GM19468 (cell line): ENCODE measurements at regions not wholly inside any gene's neighbourhood (a gene's known extent, or its start where the extent isn't known, plus 50 kb on each side); places are given as distances from the start of the nearest gene placed in this dataset.

Source experiments
- ATAC-seq: cut with Tn5 transposase; IDR thresholded peaks from one replicate; pipeline ENCODE4 v1.9.1; 2021; ENCODE audit warnings: mild to moderate bottlenecking, moderate library complexity, moderate number of reproducible peaks; ENCODE audit not compliant: unreplicated experiment; ENCODE audit errors: extremely low read depth

- ATAC-seq, result peak; percentile 65
These were observed 353.7 kb downstream of the SLCO4C1 start for GRCh38 chr5:101942321-101942882.

- ATAC-seq, result no peak
These were observed 359.0 kb downstream of the SLCO4C1 start for GRCh38 chr5:101937041-101937440.

- no peak for ATAC-seq
These were observed 361.0 kb downstream of the SLCO4C1 start for GRCh38 chr5:101935086-101935485.

GRCh38 chr5:101932599-101932998, 363.5 kb downstream of the SLCO4C1 start:
- no peak for ATAC-seq

- no peak for ATAC-seq
These were observed 366.5 kb downstream of the SLCO4C1 start for GRCh38 chr5:101929628-101930027.

- no peak for ATAC-seq
These were observed 378.9 kb downstream of the SLCO4C1 start for GRCh38 chr5:101917166-101917565.

- ATAC-seq, result no peak
These were observed 380.5 kb downstream of the SLCO4C1 start for GRCh38 chr5:101915554-101915953.

- no peak for ATAC-seq
These were observed 391.3 kb downstream of the SLCO4C1 start for GRCh38 chr5:101904736-101905135.

- no peak for ATAC-seq
These were observed 398.2 kb downstream of the SLCO4C1 start for GRCh38 chr5:101897914-101898313.

- ATAC-seq, result no peak
These were observed 401.1 kb downstream of the SLCO4C1 start for GRCh38 chr5:101894985-101895384.

GRCh38 chr5:101878190-101878589, 417.9 kb downstream of the SLCO4C1 start:
- ATAC-seq, result no peak

GRCh38 chr5:101877451-101877850, 418.6 kb downstream of the SLCO4C1 start:
- no peak for ATAC-seq

GRCh38 chr5:101866473-101866872, 429.6 kb downstream of the SLCO4C1 start:
- no peak for ATAC-seq

GRCh38 chr5:101860563-101860962, 435.5 kb downstream of the SLCO4C1 start:
- ATAC-seq, result no peak

GRCh38 chr5:101860145-101860544, 435.9 kb downstream of the SLCO4C1 start:
- no peak for ATAC-seq

- ATAC-seq, result no peak
These were observed 449.6 kb downstream of the SLCO4C1 start for GRCh38 chr5:101846496-101846895.

- ATAC-seq, result no peak
These were observed 453.0 kb downstream of the SLCO4C1 start for GRCh38 chr5:101843055-101843454.

GRCh38 chr5:101838435-101838834, 457.6 kb downstream of the SLCO4C1 start:
- no peak for ATAC-seq

- ATAC-seq, result no peak
These were observed 466.8 kb downstream of the SLCO4C1 start for GRCh38 chr5:101829255-101829654.

GRCh38 chr5:101811466-101811865, 484.6 kb downstream of the SLCO4C1 start:
- ATAC-seq, result no peak

- no peak for ATAC-seq
These were observed 489.7 kb downstream of the SLCO4C1 start for GRCh38 chr5:101806410-101806809.

- ATAC-seq, result no peak
These were observed 499.7 kb downstream of the SLCO4C1 start for GRCh38 chr5:101796427-101796826.

GRCh38 chr5:101788797-101789196, 507.3 kb downstream of the SLCO4C1 start:
- ATAC-seq, result no peak
